Endodermal cell (in vitro differentiated cells): ENCODE measurements at regions not wholly inside any gene's neighbourhood (a gene's known extent, or its start where the extent isn't known, plus 50 kb on each side); places are given as distances from the start of the nearest gene placed in this dataset.

Experiments
- DNase-seq: peaks from one replicate; pipeline ENCODE4 v3.0.0-alpha.2; 2017
- H3K27ac ChIP-seq: 2 replicates; pipeline ENCODE4 v1.5.1; 2013; ENCODE audit warnings: mild to moderate bottlenecking, low read depth, low read length, moderate library complexity
- H3K27me3 ChIP-seq: 2 replicates; pipeline ENCODE4 v1.6.1; 2013; ENCODE audit warnings: mild to moderate bottlenecking, low read length, moderate library complexity; ENCODE audit not compliant: insufficient read depth, control insufficient read depth, poor library complexity, severe bottlenecking
- H3K36me3 ChIP-seq: 2 replicates; pipeline ENCODE4 v1.7.0; 2013; ENCODE audit warnings: mild to moderate bottlenecking, low read length, moderate library complexity; ENCODE audit not compliant: control insufficient read depth, insufficient read depth
- H3K4me1 ChIP-seq: one replicate; pipeline ENCODE4 v1.7.0; 2013; ENCODE audit warnings: low read length; ENCODE audit not compliant: control insufficient read depth, insufficient read depth
- H3K4me3 ChIP-seq: 2 replicates; pipeline ENCODE4 v1.5.1; 2013; ENCODE audit warnings: mild to moderate bottlenecking, low read length, moderate library complexity
- H3K9ac ChIP-seq: 2 replicates; pipeline ENCODE4 v1.6.1; 2013; ENCODE audit warnings: mild to moderate bottlenecking, low read length, moderate library complexity; ENCODE audit not compliant: poor library complexity, severe bottlenecking; ENCODE audit errors: extremely low read depth
- H3K9me3 ChIP-seq: 2 replicates; pipeline ENCODE4 v1.6.1; 2013; ENCODE audit warnings: mild to moderate bottlenecking, low read length, moderate library complexity; ENCODE audit not compliant: control insufficient read depth
- H3K27ac Mint-ChIP-seq: 2 replicates; pipeline ENCODE4 v1.8.0; 2020; ENCODE audit warnings: mixed read lengths
- H3K27me3 Mint-ChIP-seq: 2 replicates; pipeline ENCODE4 v1.8.0; 2021; ENCODE audit warnings: mild to moderate bottlenecking, mixed read lengths; ENCODE audit not compliant: insufficient read depth
- H3K36me3 Mint-ChIP-seq: 2 replicates; pipeline ENCODE4 v1.8.0; 2020; ENCODE audit warnings: low read depth, mixed read lengths
- H3K4me1 Mint-ChIP-seq: 2 replicates; pipeline ENCODE4 v1.8.0; 2020; ENCODE audit warnings: mixed read lengths
- H3K4me3 Mint-ChIP-seq: 2 replicates; pipeline ENCODE4 v1.8.0; 2020; ENCODE audit warnings: mild to moderate bottlenecking, moderate library complexity, mixed read lengths
- H3K9me3 Mint-ChIP-seq: 2 replicates; pipeline ENCODE4 v1.8.0; 2020; ENCODE audit warnings: mild to moderate bottlenecking, mixed read lengths
- CTCF ChIP-seq: fragments of 200-600 bp; sonication (generic); conservative IDR thresholded peaks from 2 replicates; pipeline ENCODE4 v1.5.0; 2021; ENCODE audit warnings: antibody characterized with exemption, mild to moderate bottlenecking
- WGBS, 2 experiments: methylation state at CpG; one replicate each; pipeline versions ENCODE4 v1.1.5 to v1.1.7; 2013; ENCODE audit warnings: missing lambda C conversion rate in 2 of 2, mixed read lengths in 1 of 2; ENCODE audit not compliant: insufficient coverage in 1 of 2, insufficient read length in 1 of 2; 5-methylcytosine and 5-hydroxymethylcytosine counted together

- no peaks in the 10 kb centered on the region for H3K36me3 Mint-ChIP-seq
- no peaks in the 10 kb centered on the region for H3K9me3 Mint-ChIP-seq
- TF ChIP-seq CTCF, result no peak
- no peak overlapping the region for H3K4me3 Mint-ChIP-seq
- Histone ChIP-seq H3K9ac (no peak overlapping the region), H3K4me3 (no peak overlapping the region), H3K27ac (no peak overlapping the region), H3K9me3 (no peaks in the 10 kb centered on the region), H3K4me1 (no peaks in the 10 kb centered on the region), H3K27me3 (no peaks in the 10 kb centered on the region), H3K36me3 (no peaks in the 10 kb centered on the region)
- no peaks in the 10 kb centered on the region for H3K4me1 Mint-ChIP-seq
- H3K27me3 Mint-ChIP-seq, result no peaks in the 10 kb centered on the region
- WGBS, 2 experiments, result 48 to 50% methylated on average over 2 of the region's 2 CpGs
- DNase-seq, result no peak
- H3K27ac Mint-ChIP-seq, result no peak overlapping the region
These were observed 93.6 kb upstream of the TMEFF2 start for GRCh38 chr2:192288295-192288694.

- no peaks in the 10 kb centered on the region for H3K4me1 Mint-ChIP-seq
- Histone ChIP-seq H3K9ac (no peak overlapping the region), H3K9me3 (no peaks in the 10 kb centered on the region), H3K4me3 (no peak overlapping the region), H3K27me3 (no peaks in the 10 kb centered on the region), H3K36me3 (no peaks in the 10 kb centered on the region), H3K27ac (no peak overlapping the region), H3K4me1 (no peaks in the 10 kb centered on the region)
- no peak for DNase-seq
- no peaks in the 10 kb centered on the region for H3K9me3 Mint-ChIP-seq
- H3K27me3 Mint-ChIP-seq, result no peaks in the 10 kb centered on the region
- H3K27ac Mint-ChIP-seq, result no peak overlapping the region
- peak; percentile 75 for TF ChIP-seq CTCF
- WGBS, 2 experiments, result 75 to 85% methylated on average over 1 to 2 of the region's 3 CpGs
- H3K36me3 Mint-ChIP-seq, result no peaks in the 10 kb centered on the region
- H3K4me3 Mint-ChIP-seq, result no peak overlapping the region
These were observed 91.5 kb upstream of the TMEFF2 start for GRCh38 chr2:192286093-192286701.

- Mint-ChIP-seq H3K4me1 (no peaks in the 10 kb centered on the region), H3K4me3 (no peak overlapping the region), H3K36me3 (no peaks in the 10 kb centered on the region), H3K27me3 (no peaks in the 10 kb centered on the region), H3K9me3 (peaks cover 3% of the 10 kb centered on the region), H3K27ac (no peak overlapping the region)
- 86 to 88% methylated on average over 1 of the region's 1 CpG for WGBS, 2 experiments
- Histone ChIP-seq H3K4me3 (no peak overlapping the region), H3K36me3 (no peaks in the 10 kb centered on the region), H3K27ac (no peak overlapping the region), H3K4me1 (no peaks in the 10 kb centered on the region), H3K9me3 (no peaks in the 10 kb centered on the region), H3K27me3 (no peaks in the 10 kb centered on the region), H3K9ac (no peak overlapping the region)
- DNase-seq, result no peak
- no peak for TF ChIP-seq CTCF
These were observed 88.7 kb upstream of the TMEFF2 start for GRCh38 chr2:192283450-192283849.
